NCI-H2196 (cell line): ENCODE measurements at regions not wholly inside any gene's neighbourhood (a gene's known extent, or its start where the extent isn't known, plus 50 kb on each side); places are given as distances from the start of the nearest gene placed in this dataset.
"Not testable (repeated sequence)": the region's sequence is repeated elsewhere in the genome, so short reads cannot be mapped to it uniquely, and the experiment has no call there.

Experiments
- DNase-seq: peaks from one replicate; lab custom pipeline; 2025; ENCODE audit not compliant: unreplicated experiment; lab: John Stamatoyannopoulos, UW

DNA sequence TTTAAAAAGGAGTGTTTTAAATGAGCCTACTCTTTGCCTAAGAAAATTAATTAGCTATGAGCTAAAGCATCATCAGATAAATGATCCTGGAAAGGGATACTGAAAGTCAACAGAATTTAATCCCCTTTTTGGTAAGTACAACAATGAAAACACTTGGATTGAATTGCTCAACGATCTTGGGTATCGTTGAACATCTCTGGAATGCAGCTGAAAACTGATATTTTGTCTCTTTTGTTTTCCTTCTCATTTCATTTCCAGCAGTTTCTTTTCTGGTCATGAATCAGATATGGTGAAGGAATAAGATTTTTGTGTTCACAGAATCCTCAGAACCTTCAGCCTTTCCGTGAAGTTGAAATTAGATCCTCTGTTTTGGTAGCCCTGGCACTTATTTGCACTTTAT, 771.2 kb downstream of the FSCB start:
- DNase-seq, result peak; percentile 10

- DNase-seq, result no peak
Observed at GRCh38 chr14:43729143-43729542, 777.9 kb downstream of the FSCB start.

GRCh38 chr14:43706900-43707299, 800.2 kb downstream of the FSCB start:
- no peak for DNase-seq

- not testable (repeated sequence) for DNase-seq
Observed at GRCh38 chr14:43698561-43699284, 808.4 kb downstream of the FSCB start.

DNA sequence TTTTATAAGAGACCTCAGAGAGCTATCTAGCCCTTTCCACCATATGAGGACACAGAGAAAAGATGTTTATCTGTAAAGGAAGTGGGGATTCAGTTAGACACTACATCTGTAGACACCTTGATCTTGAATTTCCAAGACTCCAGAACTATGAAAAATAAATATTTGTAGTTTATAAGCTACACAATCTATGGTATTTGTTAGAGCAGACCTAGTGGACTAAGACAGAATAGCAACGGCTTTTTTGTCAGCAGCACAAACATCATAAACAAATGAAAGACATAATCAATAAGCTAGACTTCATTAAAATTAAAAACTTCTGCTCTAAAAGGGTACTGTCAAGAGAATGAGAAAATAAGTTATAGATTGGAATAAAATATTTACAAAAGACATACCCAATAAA, 810.1 kb downstream of the FSCB start:
- DNase-seq, result no peak

GRCh38 chr14:43692706-43693105, 814.4 kb downstream of the FSCB start:
- DNase-seq, result no peak

DNA sequence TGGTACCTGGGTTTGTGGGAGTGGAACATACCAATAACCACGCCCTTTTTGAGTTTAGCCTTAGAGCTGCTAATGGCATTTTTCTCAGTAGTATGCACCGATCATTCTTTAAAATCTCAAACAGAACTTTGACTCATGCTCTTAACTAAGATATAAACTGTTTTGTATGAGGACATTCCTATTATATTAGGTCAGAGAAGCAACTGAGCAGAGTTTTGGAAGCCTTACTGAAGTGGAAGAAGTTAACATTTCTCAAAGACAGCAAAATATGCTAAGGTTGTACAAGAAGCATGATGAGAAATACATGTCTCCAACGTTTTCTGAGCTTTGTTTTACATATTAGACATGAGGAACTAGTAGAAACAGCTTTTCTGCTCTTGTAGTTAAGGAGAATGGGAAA, 819.2 kb downstream of the FSCB start:
- no peak for DNase-seq

- no peak for DNase-seq
Observed at GRCh38 chr14:43677581-43677980, 829.5 kb downstream of the FSCB start.

GRCh38 chr14:43674273-43674672, 832.8 kb downstream of the FSCB start:
- no peak for DNase-seq

GRCh38 chr14:43671716-43672485, 835.2 kb downstream of the FSCB start:
- no peak for DNase-seq

- no peak for DNase-seq
Observed at GRCh38 chr14:43669355-43669754, 837.7 kb downstream of the FSCB start.

DNA sequence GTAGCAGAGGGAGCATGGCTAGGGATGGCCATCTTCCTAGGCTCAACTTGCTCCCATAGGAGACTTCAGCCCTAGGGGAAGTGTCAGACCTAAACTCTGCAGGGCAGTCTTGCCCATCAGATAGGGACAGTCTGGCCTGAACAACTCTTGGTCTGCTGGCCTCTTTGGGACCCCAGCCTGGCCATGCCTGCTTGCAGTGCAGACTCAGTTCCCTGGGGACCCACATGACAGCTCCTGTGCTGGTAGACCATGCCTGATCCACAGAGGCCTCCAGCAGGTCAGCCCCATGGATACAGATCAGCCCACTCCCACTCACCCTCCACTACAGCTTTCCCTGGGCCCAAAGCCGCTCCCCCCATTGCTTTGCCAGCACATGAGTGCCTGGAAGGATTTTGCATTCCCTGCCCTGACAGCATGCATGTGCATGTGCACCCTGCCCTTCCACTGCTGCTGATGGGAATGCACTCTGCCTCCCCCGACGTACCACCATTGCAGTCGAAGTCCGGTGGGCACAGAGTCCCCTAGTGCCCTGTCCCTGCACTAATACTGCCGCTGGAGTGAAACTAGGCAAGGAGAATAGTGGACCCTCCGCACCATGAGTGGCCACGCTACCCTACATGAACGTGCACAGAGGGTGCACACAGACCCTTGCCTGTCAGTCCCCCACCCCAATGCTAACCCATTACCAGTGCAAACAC, 841.4 kb downstream of the FSCB start:
- no peak for DNase-seq

- DNase-seq, result not testable (repeated sequence)
Observed at GRCh38 chr14:43655194-43655593, 851.9 kb downstream of the FSCB start.

DNA sequence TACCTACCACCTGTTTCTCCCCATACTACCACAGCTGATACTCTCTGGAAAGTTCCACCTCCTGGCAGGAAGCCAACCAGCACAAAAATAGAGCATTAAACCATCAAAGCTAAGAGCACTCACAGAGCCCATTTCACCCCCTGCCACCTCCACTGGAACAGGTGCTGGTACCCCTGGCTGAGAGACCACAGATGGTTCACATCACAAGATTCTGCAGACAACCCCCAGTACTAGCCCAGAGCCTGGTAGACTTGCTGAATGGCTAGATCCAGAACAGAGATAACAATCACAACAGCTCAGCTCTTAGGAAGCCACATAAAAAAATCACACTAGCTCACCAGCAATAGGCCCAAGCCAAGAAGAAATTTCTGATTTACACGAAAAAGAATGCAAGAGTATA, 855.2 kb downstream of the FSCB start:
- DNase-seq, result no peak

DNA sequence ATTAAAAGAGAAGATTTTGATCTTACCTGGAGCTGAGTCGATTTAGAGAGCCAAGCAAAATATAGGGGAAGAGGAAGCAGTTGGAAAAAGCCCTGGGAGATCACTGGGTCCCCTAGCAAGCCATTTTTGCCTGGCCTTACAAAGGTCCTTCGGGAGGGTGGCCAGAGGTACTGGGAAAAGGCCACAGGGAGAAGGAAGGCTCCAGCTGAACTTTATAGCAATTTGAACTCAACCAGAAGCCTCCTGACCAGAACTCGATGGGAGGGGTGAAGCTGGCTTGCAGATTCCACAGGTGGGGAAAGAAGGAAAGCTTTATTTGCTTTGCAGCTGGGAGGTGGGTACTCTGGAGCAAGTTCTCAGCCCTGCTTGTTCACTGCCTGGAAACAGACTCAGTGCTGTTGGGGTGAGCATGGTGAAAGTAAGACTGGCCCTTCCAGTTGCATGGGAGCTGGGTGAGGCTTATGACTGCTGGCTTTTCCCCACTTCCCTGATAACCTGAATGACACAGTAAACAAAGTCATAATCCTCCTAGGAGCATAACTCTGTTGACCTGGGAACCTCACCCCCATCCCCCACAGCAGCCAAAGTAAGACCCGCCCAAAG, 855.8 kb downstream of the FSCB start:
- DNase-seq, result no peak

- DNase-seq, result no peak
Observed at GRCh38 chr14:43649508-43649907, 857.6 kb downstream of the FSCB start.

DNA sequence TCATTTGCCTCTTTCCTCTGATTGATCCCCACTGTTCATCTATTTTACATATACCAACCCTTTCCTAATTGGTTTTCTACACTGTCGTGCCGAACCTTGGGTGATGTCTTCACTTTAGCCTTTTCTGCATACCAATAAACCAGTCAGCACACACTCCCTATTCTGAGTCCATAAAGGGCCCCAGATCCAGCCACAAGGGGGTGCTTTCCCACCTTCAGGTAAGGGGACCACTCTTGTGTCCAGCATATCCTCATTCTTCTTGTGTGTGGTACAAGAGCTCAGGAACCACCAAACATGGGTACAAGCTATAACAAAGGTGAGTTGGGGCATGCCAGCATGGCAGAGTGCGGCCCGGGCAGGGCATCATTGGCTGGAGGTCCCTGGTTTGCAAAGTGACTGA, 859.8 kb downstream of the FSCB start:
- no peak for DNase-seq

GRCh38 chr14:43640718-43641267, 866.3 kb downstream of the FSCB start:
- no peak for DNase-seq

- DNase-seq, result no peak
Observed at GRCh38 chr14:43625294-43625693, 881.8 kb downstream of the FSCB start.

GRCh38 chr14:43621282-43621681, 885.8 kb downstream of the FSCB start:
- no peak for DNase-seq

DNA sequence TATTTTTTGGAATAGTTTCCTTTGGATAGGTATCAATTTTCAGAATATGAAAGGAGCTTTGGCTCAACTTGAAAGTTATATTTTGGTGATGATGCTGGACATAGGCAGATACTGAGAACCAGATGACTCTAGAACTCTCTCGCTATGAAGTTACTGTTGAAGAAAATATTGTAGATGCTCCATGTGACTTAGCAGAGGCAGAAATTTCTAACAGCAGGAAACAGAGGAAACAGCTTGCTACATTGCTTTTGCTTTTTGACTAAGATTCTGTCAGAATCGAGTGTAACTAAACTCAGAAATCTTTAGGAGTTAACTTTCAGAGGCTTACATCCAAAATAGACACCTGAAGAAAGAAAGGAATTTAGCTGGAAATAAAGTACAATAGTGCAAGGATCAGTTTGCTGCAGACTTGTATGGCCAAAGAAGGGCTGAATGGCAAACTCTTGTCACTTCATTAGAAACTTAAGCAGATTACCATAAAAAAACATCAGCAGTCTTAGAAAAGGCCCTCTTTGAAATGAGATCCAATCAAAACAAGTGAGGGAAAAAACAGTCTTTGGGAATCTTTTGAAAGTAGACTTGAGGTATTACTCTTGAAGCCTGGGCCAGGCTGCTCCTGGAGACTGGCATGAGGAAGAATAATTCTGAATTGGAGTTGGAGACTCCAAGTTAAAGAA, 911.8 kb downstream of the FSCB start:
- no peak for DNase-seq
